ENCODE measurements at regions not wholly inside any gene's neighbourhood (a gene's known extent, or its start where the extent isn't known, plus 50 kb on each side); places are given as distances from the start of the nearest gene placed in this dataset.

DNA sequence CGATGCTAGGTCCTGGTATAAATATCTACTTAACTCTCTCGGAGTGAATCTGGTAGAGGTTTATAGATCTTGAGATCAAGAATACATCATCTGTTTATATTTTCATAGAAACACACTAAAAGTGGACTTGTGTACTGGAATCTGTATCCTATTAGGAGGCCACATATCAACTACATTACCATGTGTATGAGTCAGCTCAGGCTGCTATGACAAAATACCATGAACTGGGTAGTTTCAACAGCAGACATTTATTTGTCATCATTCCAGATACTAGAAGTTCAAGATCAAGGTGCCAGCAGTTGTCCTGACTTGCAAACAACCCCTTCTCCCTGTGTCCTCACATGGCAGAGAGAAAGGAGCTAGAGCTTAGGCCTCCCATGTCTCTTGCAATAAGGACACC is 113.9 kb upstream of the PFKP start:
- in situ Hi-C loops (cut with MboI; ENCODE audit: low sequenced_read_pairs) = no loop called here

DNA sequence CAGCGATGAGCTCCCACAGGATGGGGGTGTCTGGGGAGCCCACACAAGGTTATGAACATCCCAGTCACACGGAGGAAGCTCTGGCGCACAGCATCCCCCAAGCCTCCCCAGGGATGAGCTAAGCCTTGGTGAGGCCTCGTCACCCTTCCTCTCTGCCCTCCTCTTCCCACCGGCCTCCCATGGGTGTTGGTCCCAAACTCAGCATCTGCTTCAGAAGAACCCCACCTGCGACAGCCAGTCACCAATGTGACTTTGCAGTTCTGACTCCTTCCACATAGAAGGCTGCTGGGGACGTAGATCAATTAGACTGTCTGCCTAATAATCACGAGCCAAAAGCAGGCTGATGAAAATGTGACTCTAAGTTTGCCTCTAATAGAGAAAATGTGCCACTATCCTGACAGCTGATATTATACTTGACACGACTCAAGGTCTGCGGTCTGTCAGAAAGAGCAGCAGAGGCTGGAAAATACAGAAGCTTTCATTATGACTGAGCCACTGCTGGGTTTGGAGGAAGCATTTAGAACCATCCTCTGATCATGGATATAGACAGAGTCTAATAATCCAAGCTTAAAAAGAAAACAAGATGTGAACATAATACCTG is 116.0 kb upstream of the PFKP start:
- in situ Hi-C loops (cut with MboI; ENCODE audit: low sequenced_read_pairs) = no loop called here

DNA sequence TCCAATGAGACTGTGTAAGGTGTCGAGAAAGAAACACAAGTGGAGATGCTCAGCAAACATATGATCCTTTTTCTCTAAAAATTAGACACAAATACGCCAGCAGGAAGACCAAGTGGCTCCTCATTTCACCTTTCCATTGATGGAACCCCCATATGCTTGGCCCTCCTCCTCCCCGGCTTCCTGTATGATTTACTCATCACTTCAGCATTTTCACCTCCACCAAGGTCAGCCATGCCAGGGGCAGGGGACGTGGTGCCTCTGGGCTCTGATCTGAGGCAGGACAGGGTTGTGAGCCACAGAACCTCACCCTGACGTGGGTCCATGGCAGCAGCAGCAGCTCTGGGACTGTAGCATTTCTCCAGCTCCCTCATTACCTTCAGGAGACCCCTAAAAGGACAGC is 116.8 kb upstream of the PFKP start:
- in situ Hi-C loops (cut with MboI; ENCODE audit: low sequenced_read_pairs) = no loop called here

DNA sequence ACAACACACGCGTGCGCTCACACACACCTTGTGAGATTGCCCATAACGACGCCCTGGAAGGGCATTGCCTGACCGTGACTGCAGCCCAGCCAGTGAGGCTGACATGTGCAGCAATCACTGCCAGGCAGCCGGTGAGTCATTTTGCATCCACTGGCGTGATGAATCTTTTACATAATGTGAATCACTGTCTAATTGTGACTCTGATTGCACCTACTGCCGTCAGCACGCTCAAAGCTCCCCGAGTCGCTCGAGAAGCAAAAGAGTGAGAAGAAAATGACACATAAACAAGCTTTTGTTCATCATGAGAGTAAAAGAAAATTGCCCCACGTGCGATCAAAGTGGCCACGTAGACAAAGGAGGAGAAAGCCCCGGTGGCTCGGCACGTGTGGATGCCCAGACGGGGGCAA is 117.4 kb upstream of the PFKP start:
- in situ Hi-C loops (cut with MboI; ENCODE audit: low sequenced_read_pairs) = no loop called here

DNA sequence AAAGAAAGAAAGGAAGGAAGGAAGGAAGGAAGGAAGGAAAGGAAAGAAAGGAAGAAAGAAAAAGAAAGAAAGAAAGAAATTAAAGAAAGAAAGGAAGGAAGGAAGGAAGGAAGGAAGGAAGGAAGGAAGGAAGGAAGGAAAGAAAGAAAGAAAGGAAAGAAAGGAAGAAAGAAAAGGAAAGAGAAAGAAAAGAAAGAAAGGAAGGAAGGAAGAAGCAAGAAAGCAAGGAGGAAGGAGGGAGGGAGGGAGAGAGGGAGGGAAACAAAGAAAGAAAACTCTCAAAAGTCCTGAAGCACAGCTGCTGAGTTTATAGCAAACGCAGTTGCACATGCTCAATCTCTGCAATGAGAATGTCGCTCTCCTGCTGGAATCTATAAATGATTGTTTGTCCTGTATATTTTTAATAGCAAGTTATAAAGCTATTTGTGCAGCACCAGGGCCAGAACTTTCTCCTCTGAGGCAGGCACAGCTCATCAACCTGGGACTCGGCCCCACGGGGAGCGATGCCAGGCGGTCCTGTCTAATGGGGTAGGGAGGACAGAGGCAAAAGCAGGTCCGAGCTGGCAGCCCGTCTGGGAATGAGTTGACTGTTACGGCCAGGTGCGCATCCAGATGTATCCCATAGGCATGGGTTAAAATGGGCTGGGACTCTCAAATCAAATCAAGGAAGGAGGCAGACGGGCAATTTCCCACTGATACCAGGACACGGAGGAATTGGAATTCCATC is 118.0 kb upstream of the PFKP start:
- in situ Hi-C loops (cut with MboI; ENCODE audit: low sequenced_read_pairs) = no loop called here

DNA sequence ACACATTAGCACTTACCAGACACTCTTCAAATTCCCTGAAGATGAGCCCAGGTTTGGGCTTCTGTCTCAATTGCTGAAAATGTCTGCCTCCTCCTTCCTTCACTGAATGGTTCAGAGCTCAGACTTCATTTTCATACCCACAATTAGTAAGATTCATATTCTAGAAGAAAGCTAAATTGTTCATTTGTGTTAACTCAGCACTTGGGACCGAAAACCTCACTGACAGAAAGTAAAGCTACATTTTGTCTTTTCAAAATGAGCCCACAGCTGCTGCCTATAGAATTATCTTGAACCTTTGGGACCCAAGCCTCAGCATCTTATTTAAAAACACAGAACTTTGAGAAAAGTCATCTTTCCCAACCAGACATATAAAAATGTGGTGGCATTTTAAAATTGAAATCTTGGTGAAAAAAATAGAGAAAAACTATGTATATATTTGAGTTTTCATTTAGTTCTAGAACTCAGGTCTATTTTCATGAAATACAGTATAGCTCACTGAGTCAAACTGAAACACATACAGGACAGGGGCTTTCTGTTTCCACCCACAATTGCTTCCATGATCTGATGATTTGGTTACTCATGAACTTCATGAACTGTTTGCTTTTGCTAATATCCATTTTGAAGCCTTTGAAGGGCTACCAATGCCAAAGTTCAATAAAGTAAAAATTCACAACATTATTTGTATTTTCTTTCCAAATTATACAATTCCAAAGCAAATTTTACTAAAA is 119.1 kb upstream of the PFKP start:
- in situ Hi-C loops (cut with MboI; ENCODE audit: low sequenced_read_pairs) = no loop called here

DNA sequence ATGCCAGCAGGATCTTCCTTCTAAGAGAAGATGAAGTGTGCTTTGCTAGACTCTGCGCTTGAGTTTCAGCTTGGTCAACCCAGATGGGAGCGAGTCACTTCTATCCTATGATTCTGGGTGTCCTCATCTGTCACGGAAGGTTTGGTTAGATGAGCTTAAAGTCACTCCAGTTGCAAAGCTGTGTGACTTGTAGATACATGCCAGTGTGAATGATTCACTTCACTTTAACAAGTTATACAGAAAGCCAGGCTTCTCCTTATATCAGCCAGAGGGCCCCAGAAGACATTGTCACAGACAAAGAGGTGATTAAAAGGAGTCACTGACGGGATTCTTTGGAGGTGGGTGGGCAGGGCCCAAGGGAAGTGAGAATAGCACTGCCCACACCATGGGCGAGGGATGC is 122.6 kb upstream of the PFKP start:
- in situ Hi-C loops (cut with MboI; ENCODE audit: low sequenced_read_pairs) = no loop called here

DNA sequence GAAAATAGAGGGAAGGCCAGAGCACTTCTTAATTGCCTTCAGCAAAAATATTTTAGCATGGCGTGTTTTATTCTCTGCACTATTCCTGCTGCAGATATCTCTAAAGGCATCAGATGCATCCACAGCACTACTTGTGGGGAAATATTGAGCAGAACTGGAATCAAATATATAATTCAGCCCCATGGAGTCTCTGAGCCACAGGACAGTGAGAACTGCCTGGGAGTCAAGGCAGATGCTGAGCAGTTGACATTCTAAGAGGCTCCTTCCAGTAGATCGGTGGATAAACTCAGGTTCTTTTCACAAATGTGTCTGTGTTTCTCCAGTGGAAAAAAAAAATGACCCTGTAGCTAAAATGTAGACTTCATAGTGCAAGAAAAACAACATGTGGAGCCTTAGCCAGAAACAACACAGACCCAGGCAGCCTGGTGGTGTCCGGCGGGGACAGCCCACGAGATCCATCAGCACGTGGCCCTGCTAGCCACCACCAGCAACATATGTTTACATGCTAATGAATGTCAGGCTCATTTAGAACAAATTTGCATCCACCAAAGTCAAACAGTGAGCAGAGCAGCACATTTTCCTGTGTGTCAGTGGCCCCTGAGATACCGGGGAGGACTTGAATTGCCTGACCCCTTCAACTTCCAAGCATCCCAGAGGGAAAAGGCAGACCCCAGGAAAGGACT is 123.3 kb upstream of the PFKP start:
- in situ Hi-C loops (cut with MboI; ENCODE audit: low sequenced_read_pairs) = no loop called here

DNA sequence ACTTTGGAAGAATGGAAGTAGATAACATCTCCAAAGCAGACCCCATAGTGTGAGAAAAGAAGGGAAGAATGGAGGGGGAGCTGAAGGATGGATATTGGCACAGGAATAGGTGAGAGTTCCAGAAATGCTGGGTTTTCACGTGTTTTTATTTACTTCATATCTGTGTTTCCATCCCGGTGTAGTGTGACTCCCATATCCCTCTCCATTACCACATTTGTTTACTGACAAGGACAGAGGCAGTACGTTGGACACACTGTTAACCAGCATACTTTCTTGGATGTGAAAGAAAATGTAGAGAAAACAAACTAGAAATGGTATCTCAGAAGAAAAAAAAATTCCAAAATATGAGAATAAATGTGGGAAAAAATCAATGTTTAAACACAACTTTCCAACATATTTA is 124.4 kb upstream of the PFKP start:
- in situ Hi-C loops (cut with MboI; ENCODE audit: low sequenced_read_pairs) = no loop called here

DNA sequence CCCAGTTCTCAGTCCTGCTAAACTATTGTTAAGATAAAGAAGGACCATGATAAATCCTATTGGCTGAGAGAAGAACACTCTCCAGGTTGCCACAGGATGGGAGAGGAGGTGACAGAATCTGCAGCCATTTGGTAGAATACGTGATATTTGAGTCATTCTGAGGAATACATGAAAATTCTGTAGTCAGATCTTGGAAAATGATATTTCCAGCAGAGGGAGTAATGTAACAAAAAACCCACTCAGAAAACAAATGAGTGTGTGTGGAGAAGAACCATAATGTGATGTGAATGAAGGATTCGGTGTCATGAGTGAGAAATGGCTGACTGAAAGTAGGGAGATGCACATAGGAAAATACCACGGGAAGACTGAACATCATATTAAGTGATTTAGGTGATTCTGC is 128.5 kb upstream of the PFKP start:
- in situ Hi-C loops (cut with MboI; ENCODE audit: low sequenced_read_pairs) = no loop called here

DNA sequence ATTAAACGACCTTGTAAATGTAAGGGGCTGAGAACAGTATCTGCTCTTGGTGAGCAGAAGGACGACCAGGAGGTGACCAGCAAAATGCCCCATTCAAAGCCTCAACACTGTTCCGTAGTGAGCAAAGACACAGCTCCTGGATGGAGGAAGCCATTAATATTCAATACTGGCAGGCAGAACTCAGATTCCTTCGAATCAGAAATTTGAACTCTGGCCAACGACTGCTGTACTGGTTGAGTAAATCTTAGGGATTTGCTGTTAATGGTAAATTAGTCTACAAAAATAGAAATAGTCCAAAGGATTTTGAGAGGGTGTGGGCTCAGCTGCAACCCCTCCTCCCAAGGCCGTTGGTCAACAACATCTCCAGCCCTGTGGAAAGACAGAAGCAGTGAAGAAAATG is 130.5 kb upstream of the PFKP start:
- in situ Hi-C loops (cut with MboI; ENCODE audit: low sequenced_read_pairs) = no loop called here

DNA sequence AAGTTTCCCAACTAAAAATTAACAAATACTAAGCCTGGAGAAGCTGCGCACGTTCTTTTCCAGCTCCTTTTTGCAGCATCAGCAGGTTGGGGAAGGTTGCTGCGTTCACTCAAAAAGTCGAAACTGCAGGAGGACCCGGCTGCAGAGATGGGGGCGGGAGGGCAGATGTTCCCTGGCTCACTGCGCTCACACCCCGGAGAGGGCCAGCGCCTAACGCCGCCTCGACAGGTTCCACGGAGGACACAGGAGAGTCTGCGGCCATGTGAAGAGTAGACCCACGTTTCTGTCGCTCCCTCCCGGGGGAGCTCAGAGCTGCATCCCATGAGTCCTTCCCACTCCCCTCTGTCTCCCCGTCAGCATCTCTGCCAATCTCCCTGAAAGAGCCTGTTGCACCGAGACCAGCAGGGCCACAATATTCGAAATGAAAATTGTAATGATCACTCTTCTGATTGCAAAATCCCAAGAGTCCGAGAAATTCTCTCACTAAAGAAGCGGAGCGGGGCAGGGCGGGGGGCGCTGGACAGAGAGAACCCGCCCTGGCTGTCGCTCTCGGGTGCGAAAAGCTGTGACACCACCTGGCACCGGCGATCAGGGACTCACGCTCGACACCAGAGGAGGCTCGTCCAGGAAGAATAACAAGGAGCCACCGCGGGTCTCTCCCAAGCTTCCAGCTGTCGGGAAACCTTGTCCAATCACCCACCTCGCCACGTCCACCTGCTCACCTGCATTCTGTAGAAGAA is 131.5 kb upstream of the PFKP start:
- in situ Hi-C loops (cut with MboI; ENCODE audit: low sequenced_read_pairs) = no loop called here

DNA sequence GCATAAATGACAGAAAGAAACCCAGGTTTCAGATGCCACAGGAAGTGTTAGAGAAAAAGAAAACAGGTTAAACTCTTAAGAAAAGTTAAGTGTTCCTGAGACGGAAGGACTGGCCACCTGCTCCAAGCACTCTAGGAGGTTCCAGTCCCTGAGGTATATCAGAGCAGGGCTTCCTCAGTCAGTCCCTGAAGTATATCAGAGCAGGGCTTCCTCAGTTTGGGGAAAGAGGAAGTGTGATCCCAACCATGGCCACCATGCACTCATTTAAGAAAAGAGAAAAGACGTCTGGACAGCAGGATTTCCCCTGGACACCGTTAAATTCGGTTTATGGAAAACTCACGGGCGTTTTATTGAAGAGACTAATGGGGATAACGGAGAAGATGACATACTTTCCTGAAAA is 133.4 kb upstream of the PFKP start:
- in situ Hi-C loops (cut with MboI; ENCODE audit: low sequenced_read_pairs) = no loop called here

DNA sequence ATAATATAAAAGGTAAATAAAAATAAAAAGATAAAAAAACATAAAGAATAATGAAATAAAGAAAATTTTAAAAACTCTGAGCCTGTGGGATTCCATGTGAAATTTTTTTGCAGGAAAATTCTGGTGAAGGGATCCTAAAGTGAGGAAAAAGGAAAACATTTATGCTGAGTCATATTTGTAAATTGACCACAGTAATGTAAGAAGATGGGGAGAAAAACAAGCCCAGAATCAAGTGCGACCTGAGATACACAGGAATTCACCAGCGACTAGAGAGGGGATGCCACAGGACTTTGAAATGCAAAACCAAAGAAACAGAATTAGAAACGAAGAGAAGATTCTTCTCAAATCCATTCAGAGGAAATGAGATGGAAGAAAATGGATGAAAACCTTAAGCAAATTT is 133.8 kb upstream of the PFKP start:
- in situ Hi-C loops (cut with MboI; ENCODE audit: low sequenced_read_pairs) = no loop called here

DNA sequence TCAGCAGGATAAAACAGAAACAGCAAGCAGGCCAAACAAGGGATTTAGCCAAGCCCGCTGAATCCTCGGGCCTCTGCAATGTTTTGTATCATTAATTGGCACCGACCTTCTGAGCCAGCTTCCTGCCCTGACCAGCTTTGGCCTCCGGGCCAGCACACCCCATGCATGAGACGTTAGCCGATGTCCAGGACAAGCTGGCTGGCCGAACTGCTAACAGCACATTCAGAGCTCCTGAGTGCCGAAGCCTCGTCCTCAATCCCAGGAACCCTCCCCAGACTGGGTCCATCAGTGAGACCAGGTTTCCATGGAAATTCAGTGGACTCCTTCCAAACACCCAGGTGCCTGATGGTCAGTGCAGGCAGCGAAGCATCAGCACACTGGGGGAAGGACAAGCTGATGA is 134.3 kb upstream of the PFKP start:
- in situ Hi-C loops (cut with MboI; ENCODE audit: low sequenced_read_pairs) = no loop called here

DNA sequence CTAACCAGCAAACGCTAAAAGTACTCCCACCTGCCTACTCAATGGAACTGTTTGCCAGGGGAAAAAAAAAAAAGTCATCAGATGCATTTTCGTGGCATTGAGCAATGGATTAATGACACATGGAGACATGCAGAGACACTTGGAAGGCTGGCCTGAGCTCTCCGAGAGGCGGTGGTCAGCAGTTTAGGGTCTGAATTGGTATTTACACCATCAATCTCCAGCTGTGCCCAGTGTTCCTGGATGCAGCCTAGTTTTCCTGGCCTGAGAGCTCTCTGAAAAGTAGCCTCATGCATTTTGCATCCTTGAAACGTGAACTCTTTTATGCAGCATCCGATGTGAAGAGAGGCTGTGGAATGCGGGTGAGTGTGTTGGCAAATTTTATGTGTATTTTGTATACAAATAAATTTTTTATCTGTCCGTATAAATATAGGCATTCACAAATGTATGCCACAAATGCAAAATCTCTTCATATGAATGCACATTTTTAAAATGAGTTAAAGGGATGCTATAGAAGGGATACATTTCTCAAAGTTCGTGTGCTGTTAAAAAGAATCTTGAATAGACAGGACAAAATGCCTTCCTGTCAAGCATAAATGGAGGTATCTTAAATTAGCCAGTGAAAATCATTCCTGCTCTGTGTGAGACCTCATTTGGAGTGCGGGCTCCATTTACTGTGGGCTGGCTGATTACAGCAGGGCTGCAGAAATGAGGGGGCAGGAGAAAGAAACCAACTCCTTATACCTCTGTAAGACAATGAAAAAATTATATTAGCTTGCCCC is 137.7 kb upstream of the PFKP start:
- in situ Hi-C loops (cut with MboI; ENCODE audit: low sequenced_read_pairs) = loop anchor here (10.0 kb wide), 1 partner anchor 115 kb away; no protein-coding TSS in a partner anchor

DNA sequence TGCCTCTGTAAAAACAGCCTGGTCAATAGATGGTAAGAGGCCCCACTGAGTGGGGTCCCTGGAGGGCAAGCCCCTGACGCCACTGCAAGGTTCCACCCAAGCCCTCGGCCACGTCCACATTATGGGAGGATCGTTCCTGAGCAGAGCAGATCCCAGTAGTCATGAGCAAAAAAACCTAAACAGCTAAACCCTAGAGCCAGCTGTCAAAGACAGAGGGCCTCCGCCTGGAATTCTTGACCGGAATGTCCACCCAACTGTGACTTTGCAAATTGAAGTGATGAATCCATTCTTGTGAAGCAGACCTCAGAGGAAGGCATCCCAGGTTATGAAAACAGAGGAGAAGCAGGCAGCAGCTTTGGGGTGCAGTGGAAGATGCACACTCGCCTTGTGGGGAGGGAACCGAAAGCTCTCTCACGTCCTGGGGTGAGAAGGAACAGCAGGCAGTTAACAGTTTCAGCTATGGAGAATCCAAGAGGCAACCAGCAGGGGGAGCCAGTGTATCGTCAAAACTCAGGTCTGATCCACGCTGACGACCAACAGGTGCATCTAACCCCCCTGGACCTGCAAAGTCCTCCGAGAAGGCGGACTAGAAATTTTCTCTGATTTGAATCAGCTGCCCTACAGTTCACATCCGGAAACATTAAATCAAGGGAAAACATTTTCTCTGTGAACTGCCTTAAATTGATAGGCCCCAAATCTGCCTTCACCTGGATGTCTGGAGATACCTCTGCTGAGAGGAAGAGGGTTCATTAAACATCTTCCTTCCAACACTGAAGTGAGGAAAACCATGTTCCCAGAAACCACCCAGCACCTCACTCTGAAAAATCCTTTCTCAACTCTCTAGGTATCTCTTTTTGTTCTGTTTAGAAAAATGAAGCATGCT is 139.1 kb upstream of the PFKP start:
- in situ Hi-C loops (cut with MboI; ENCODE audit: low sequenced_read_pairs) = loop anchor here (10.0 kb wide), 1 partner anchor 117 kb away; no protein-coding TSS in a partner anchor

DNA sequence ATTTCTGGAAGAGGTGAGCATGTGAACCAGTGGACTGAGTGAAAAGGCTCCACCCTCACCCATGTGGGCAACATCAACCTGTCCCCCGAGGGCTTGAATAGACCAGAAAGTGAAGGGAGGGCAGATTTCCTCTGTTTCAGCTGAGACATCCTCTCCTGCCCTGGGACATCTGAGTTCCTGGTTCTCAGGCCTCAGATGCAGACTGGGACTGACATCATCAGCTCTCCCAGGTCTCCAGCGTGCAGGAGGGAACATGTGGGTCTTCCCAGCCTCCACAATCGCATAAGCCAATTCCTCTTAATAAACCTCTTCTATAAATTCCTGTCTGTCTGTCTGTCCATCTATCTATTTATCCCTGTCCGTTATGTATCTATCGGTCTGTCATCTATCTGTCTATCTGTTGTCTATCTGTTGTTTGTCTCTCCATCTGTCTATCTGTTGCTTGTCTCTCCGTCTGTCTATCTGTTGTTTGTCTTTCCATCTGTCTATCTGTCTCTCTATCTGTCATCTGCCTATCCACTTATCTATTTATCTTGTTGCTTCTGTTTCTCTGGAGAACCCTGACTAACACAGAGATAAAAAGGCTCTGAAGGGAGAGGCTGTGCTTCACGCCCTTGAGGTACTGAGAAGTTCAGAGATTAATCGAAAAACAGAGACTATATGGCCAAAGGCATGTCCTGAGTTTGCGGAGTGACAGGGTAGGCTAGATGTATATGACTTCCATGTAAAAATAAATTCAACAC is 140.3 kb upstream of the PFKP start:
- in situ Hi-C loops (cut with MboI; ENCODE audit: low sequenced_read_pairs) = loop anchor here (10.0 kb wide), 1 partner anchor 118 kb away; no protein-coding TSS in a partner anchor

All from HL-60/S4 (cell line).